HUDEP-2 (cell line): ENCODE measurements at regions not wholly inside any gene's neighbourhood (a gene's known extent, or its start where the extent isn't known, plus 50 kb on each side); places are given as distances from the start of the nearest gene placed in this dataset.
"Not testable (repeated sequence)": the region's sequence is repeated elsewhere in the genome, so short reads cannot be mapped to it uniquely, and the experiment has no call there.

Experiments
- DNase-seq, 76 experiments: peaks; one replicate each; lab custom pipeline; 2025; ENCODE audit not compliant: unreplicated experiment in 76 of 76; lab: John Stamatoyannopoulos, UW

- DNase-seq = no peak
Measured at GRCh38 chr7:85287106-85287825, 100.4 kb upstream of the SEMA3D start.

GRCh38 chr7:85286446-85286845 is 99.6 kb upstream of the SEMA3D start:
- DNase-seq = no peak

- no peak for DNase-seq
Measured at GRCh38 chr7:85285527-85285926, 98.7 kb upstream of the SEMA3D start.

GRCh38 chr7:85275204-85275603 is 88.3 kb upstream of the SEMA3D start:
- no peak for DNase-seq

GRCh38 chr7:85274454-85274853 is 87.6 kb upstream of the SEMA3D start:
- no peak for DNase-seq

GRCh38 chr7:85262891-85263290 is 76.0 kb upstream of the SEMA3D start:
- no peak for DNase-seq

- no peak for DNase-seq
Measured at GRCh38 chr7:85261336-85261735, 74.5 kb upstream of the SEMA3D start.

- DNase-seq = not testable (repeated sequence)
Measured at GRCh38 chr7:85249787-85250186, 62.9 kb upstream of the SEMA3D start.

GRCh38 chr7:85239109-85239508 is 52.3 kb upstream of the SEMA3D start:
- no peak for DNase-seq

GRCh38 chr7:85237721-85238120 is 50.9 kb upstream of the SEMA3D start:
- no peak for DNase-seq
